ENCODE measurements at regions not wholly inside any gene's neighbourhood (a gene's known extent, or its start where the extent isn't known, plus 50 kb on each side); places are given as distances from the start of the nearest gene placed in this dataset.

- no peak for TF ChIP-seq CTCF (IDR thresholded peaks at IDR 0.05; ENCODE audit: borderline replicate concordance, extremely low read depth, low read length, poor library complexity, severe bottlenecking)
- TF ChIP-seq EZH2 (IDR thresholded peaks at IDR 0.05; ENCODE audit: borderline replicate concordance, low read depth, low read length, severe bottlenecking): no peak
Measured at GRCh38 chr2:210861038-210861665, 304.8 kb downstream of the CPS1 start.

Data from DND-41 (cell line).